Neural crest cell (in vitro differentiated cells): ENCODE measurements at regions not wholly inside any gene's neighbourhood (a gene's known extent, or its start where the extent isn't known, plus 50 kb on each side); places are given as distances from the start of the nearest gene placed in this dataset.
"Not testable (repeated sequence)": the region's sequence is repeated elsewhere in the genome, so short reads cannot be mapped to it uniquely, and the experiment has no call there.

ENCODE experiments used
- DNase-seq: peaks from one replicate; pipeline ENCODE4 v3.0.0; 2021; ENCODE audit warnings: low read depth, mixed read lengths, low spot score
- H3K27ac Mint-ChIP-seq: one replicate; pipeline ENCODE4 v1.8.0; 2021; ENCODE audit warnings: mild to moderate bottlenecking, mixed read lengths; ENCODE audit not compliant: unreplicated experiment
- H3K27me3 Mint-ChIP-seq: 2 replicates; pipeline ENCODE4 v1.8.0; 2021; ENCODE audit warnings: low read depth, mild to moderate bottlenecking, mixed read lengths
- H3K36me3 Mint-ChIP-seq: 2 replicates; pipeline ENCODE4 v1.8.0; 2021; ENCODE audit warnings: low read depth, mild to moderate bottlenecking, mixed read lengths
- H3K4me1 Mint-ChIP-seq: 2 replicates; pipeline ENCODE4 v1.8.0; 2021; ENCODE audit warnings: mixed read lengths
- H3K4me3 Mint-ChIP-seq: one replicate; pipeline ENCODE4 v1.8.0; 2021; ENCODE audit warnings: mild to moderate bottlenecking, mixed read lengths
- H3K9me3 Mint-ChIP-seq: 2 replicates; pipeline ENCODE4 v1.8.0; 2021; ENCODE audit warnings: mixed read lengths
- CTCF ChIP-seq: fragments of 200-600 bp; sonication (generic); conservative IDR thresholded peaks from 2 replicates; pipeline ENCODE4 v1.5.0; 2021; ENCODE audit warnings: antibody characterized with exemption, mild to moderate bottlenecking

GRCh38 chr4:187692626-187693025 is 302.9 kb upstream of the ZFP42 start:
- no peaks in the 10 kb centered on the region for H3K27me3 Mint-ChIP-seq
- TF ChIP-seq CTCF = no peak
- H3K27ac Mint-ChIP-seq = no peak overlapping the region
- H3K9me3 Mint-ChIP-seq = peaks cover 6% of the 10 kb centered on the region
- H3K4me3 Mint-ChIP-seq = no peak overlapping the region
- no peaks in the 10 kb centered on the region for H3K4me1 Mint-ChIP-seq
- H3K36me3 Mint-ChIP-seq = peaks cover 2% of the 10 kb centered on the region
- no peak for DNase-seq

GRCh38 chr4:187695531-187695930 is 300.0 kb upstream of the ZFP42 start:
- DNase-seq, H3K4me3 Mint-ChIP-seq, H3K9me3 Mint-ChIP-seq, H3K27me3 Mint-ChIP-seq, H3K4me1 Mint-ChIP-seq, H3K27ac Mint-ChIP-seq, H3K36me3 Mint-ChIP-seq: not testable (repeated sequence)

GRCh38 chr4:187711586-187711985 is 284.0 kb upstream of the ZFP42 start:
- peaks cover 5% of the 10 kb centered on the region for H3K36me3 Mint-ChIP-seq
- no peak overlapping the region for H3K4me3 Mint-ChIP-seq
- no peaks in the 10 kb centered on the region for H3K27me3 Mint-ChIP-seq
- no peaks in the 10 kb centered on the region for H3K4me1 Mint-ChIP-seq
- H3K27ac Mint-ChIP-seq = no peak overlapping the region
- H3K9me3 Mint-ChIP-seq = peaks cover 12% of the 10 kb centered on the region
- TF ChIP-seq CTCF = no peak
- DNase-seq = no peak

GRCh38 chr4:187714957-187715356 is 280.6 kb upstream of the ZFP42 start:
- no peak for DNase-seq
- H3K27me3 Mint-ChIP-seq = no peaks in the 10 kb centered on the region
- no peaks in the 10 kb centered on the region for H3K9me3 Mint-ChIP-seq
- no peak overlapping the region for H3K4me3 Mint-ChIP-seq
- H3K27ac Mint-ChIP-seq = no peak overlapping the region
- H3K36me3 Mint-ChIP-seq = no peaks in the 10 kb centered on the region
- TF ChIP-seq CTCF = peak; percentile 21
- H3K4me1 Mint-ChIP-seq = no peaks in the 10 kb centered on the region

- H3K27me3 Mint-ChIP-seq = no peaks in the 10 kb centered on the region
- H3K9me3 Mint-ChIP-seq = no peaks in the 10 kb centered on the region
- TF ChIP-seq CTCF = no peak
- DNase-seq = no peak
- H3K27ac Mint-ChIP-seq = no peak overlapping the region
- no peak overlapping the region for H3K4me3 Mint-ChIP-seq
- H3K36me3 Mint-ChIP-seq = no peaks in the 10 kb centered on the region
- H3K4me1 Mint-ChIP-seq = no peaks in the 10 kb centered on the region
These were observed 280.1 kb upstream of the ZFP42 start for GRCh38 chr4:187715466-187715865.

- H3K27me3 Mint-ChIP-seq = no peaks in the 10 kb centered on the region
- no peak overlapping the region for H3K4me3 Mint-ChIP-seq
- DNase-seq = no peak
- H3K27ac Mint-ChIP-seq = no peak overlapping the region
- peaks cover 2% of the 10 kb centered on the region for H3K9me3 Mint-ChIP-seq
- no peak for TF ChIP-seq CTCF
- no peaks in the 10 kb centered on the region for H3K4me1 Mint-ChIP-seq
- no peaks in the 10 kb centered on the region for H3K36me3 Mint-ChIP-seq
These were observed 271.1 kb upstream of the ZFP42 start for GRCh38 chr4:187724456-187724855.
